NT2/D1 (cell line): ENCODE measurements at regions not wholly inside any gene's neighbourhood (a gene's known extent, or its start where the extent isn't known, plus 50 kb on each side); places are given as distances from the start of the nearest gene placed in this dataset.

ENCODE experiments used
- DNase-seq: peaks from one replicate; pipeline ENCODE4 v3.0.0-alpha.2; 2011; ENCODE audit warnings: low read depth, low spot score
- H3K27me3 ChIP-seq: 2 replicates; pipeline ENCODE4 v1.6.0; 2011; ENCODE audit warnings: mild to moderate bottlenecking; ENCODE audit not compliant: insufficient read length, insufficient read depth
- H3K36me3 ChIP-seq: 2 replicates; pipeline ENCODE4 v1.6.1; 2011; ENCODE audit warnings: mild to moderate bottlenecking, low read length, mixed read lengths; ENCODE audit not compliant: insufficient read depth, insufficient read length
- H3K4me1 ChIP-seq: 2 replicates; pipeline ENCODE4 v1.5.1; 2011; ENCODE audit not compliant: insufficient read depth, insufficient read length
- H3K4me3 ChIP-seq: 2 replicates; pipeline ENCODE4 v1.5.1; 2011; ENCODE audit warnings: low read depth; ENCODE audit not compliant: insufficient read length
- H3K9ac ChIP-seq: 2 replicates; pipeline ENCODE4 v1.6.0; 2011; ENCODE audit warnings: low read depth; ENCODE audit not compliant: insufficient read length
- H3K9me3 ChIP-seq: 2 replicates; pipeline ENCODE4 v1.5.1; 2011; ENCODE audit warnings: mild to moderate bottlenecking, low read length; ENCODE audit not compliant: insufficient read depth
- SUZ12 ChIP-seq: IDR thresholded peaks from 2 replicates; pipeline ENCODE4 v1.6.1; 2011; ENCODE audit not compliant: insufficient read length, insufficient read depth; ENCODE audit errors: extremely low read depth
- YY1 ChIP-seq: IDR thresholded peaks from 2 replicates; pipeline ENCODE4 v1.6.1; 2011; ENCODE audit not compliant: insufficient read length, insufficient read depth
- ZNF274 ChIP-seq: IDR thresholded peaks from 2 replicates; pipeline ENCODE4 v1.6.1; 2011; ENCODE audit warnings: mild to moderate bottlenecking, low read depth, low read length

DNA sequence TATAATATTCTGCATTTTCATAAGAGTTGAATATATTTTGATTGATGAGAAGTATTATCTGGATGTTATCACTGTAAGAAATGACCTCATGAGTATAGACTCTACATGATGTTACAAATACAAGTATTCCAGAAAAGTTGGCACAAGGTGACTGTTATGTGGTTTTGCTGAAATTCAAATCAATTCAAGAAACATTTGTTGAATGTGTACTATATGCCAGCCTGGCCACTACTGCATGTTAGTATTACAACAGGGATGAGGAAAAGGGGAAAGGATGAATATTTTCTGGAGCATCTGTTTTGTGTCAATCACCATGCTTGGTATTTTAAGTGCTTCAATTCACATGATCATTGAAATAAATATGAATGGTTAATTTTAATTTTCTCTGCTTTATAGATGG, 250.9 kb upstream of the PBX1 start:
- H3K4me3 ChIP-seq = no peak overlapping the region
- H3K9me3 ChIP-seq = no peaks in the 10 kb centered on the region

DNA sequence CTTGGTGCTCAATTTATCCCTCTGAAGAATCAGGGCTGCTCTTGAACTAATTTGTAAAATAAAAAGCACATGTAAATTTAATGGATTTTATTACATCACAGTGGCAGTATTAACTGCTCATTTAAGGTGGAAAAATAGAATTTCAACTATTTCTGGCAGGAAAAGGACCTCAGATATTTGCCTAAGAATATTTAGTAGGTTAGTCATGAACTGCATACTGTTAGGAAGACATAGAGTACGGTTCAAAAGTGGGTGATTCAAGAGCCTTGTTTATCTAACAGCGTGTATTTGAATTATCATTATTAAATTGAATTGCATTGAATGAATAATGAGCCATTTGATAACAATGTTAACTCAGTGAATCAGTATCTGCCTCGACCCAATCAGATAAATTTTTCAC, 248.8 kb upstream of the PBX1 start:
- H3K9ac ChIP-seq = no peak overlapping the region
- no peaks in the 10 kb centered on the region for H3K4me1 ChIP-seq
- H3K9me3 ChIP-seq = no peaks in the 10 kb centered on the region
- no peak for DNase-seq
- H3K27me3 ChIP-seq = no peaks in the 10 kb centered on the region
- TF ChIP-seq YY1 (no peak), SUZ12 (no peak), ZNF274 (no peak)
- no peak overlapping the region for H3K4me3 ChIP-seq
- H3K36me3 ChIP-seq = no peaks in the 10 kb centered on the region

More for the DNA sequence above, 250.9 kb upstream of the PBX1 start:
- DNase-seq = no peak
- TF ChIP-seq ZNF274 (no peak), YY1 (no peak), SUZ12 (no peak)
- Histone ChIP-seq H3K4me1 (no peaks in the 10 kb centered on the region), H3K9ac (no peak overlapping the region), H3K27me3 (no peaks in the 10 kb centered on the region), H3K36me3 (no peaks in the 10 kb centered on the region)

GRCh38 chr1:164311377-164311776, 247.6 kb upstream of the PBX1 start:
- no peak for DNase-seq
- TF ChIP-seq ZNF274 (no peak), SUZ12 (no peak), YY1 (no peak)
- Histone ChIP-seq H3K36me3 (no peaks in the 10 kb centered on the region), H3K27me3 (no peaks in the 10 kb centered on the region), H3K4me1 (no peaks in the 10 kb centered on the region), H3K4me3 (no peak overlapping the region), H3K9me3 (no peaks in the 10 kb centered on the region), H3K9ac (no peak overlapping the region)

DNA sequence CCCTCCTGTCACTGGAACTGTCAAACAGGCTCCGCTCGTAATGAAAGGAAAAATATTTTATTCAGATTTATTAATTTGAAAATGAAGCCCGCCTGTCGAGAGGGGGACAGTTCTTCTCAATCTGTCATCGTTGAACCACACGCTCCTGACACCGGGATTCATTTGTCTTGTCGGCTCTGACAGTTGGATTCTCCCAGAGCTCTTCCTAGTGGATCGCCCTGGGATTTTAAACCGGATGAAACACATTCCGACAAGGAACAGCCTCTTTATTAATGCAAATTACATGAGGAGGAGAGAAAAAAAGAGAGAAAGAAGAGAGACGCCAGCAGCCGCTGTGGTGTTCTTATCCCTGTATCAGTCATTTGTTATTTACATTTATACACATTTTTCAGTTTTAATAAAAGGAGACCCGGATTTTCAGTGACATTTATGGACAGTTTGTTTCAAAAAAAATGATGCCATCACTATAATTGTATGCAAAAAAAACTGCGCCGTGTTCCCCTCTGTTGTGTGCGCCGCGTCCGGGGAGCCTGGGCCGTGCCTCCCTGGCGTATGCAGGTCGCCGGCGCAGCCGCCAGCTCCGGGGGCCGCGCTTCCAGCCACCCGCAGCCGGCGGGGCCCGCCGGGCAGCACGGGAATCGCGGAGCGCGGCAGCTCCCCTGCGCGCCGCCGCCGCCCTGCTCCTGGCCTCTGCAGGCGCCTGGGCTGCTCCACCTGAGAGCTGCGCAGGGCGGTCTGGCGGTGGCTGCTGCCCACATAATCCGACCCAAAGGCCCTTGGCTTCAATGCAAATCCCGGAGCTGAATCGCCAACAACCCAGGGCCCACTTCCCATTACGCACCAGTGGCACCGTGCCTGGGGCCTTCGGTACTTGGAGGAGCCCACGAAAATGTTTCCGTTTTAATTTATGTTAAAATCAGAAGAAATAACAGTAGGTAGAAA, 237.9 kb upstream of the PBX1 start:
- peak overlapping the region; percentile 47 for H3K4me3 ChIP-seq
- no peaks in the 10 kb centered on the region for H3K4me1 ChIP-seq
- TF ChIP-seq ZNF274 = no peak
- no peaks in the 10 kb centered on the region for H3K9me3 ChIP-seq
- DNase-seq = peak; percentile 39
- H3K36me3 ChIP-seq = no peaks in the 10 kb centered on the region
- H3K27me3 ChIP-seq = peaks cover 31% of the 10 kb centered on the region
- H3K9ac ChIP-seq = peak overlapping the region; percentile 71

DNA sequence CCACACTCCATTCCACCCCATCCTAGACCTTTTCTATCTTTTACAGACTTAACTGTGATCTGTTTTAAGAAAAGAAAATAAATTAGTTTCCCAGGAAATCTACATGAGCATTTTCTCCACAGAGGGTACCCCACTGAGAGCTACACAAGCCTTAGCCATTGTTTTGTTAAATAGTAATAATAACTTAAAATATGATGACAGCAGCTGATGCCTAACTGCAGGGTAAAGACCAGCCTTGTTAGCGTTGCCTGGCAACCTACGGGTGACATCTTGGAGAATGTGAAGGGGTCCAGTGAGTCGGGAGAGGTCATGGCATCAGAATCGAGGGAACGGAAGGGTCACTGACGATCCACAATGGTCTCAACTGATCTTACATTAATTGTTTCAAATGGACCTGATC, 233.2 kb upstream of the PBX1 start:
- Histone ChIP-seq H3K9me3 (no peaks in the 10 kb centered on the region), H3K4me3 (no peak overlapping the region), H3K9ac (no peak overlapping the region), H3K4me1 (no peaks in the 10 kb centered on the region), H3K36me3 (no peaks in the 10 kb centered on the region), H3K27me3 (peaks cover 16% of the 10 kb centered on the region)
- no peak for DNase-seq
- TF ChIP-seq SUZ12 = no peak
- no peak for TF ChIP-seq ZNF274
- no peak for TF ChIP-seq YY1

GRCh38 chr1:164333387-164333786, 225.6 kb upstream of the PBX1 start:
- no peaks in the 10 kb centered on the region for H3K4me1 ChIP-seq
- H3K36me3 ChIP-seq = no peaks in the 10 kb centered on the region
- H3K9ac ChIP-seq = no peak overlapping the region
- no peak for DNase-seq
- TF ChIP-seq ZNF274 (no peak), YY1 (no peak), SUZ12 (no peak)
- H3K4me3 ChIP-seq = no peak overlapping the region
- no peaks in the 10 kb centered on the region for H3K27me3 ChIP-seq
- no peaks in the 10 kb centered on the region for H3K9me3 ChIP-seq

DNA sequence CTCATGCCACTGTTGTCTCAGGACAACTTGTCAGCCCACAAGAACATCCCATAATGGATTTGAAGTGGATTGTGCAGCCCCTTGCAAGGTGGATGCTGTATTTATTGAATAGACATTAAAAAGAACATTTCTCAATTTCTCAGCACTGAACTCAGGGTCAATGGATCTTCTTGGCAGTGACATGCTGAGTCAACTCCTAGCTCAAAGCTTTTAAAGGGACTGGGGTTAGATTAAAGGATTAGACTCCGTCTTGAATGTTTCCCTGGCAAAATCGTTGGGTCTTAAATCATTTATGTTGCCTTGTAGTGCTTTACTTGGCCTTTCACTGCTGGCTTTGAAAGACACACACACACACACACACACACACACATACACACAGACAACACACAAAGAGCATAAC, 221.6 kb upstream of the PBX1 start:
- Histone ChIP-seq H3K27me3 (no peaks in the 10 kb centered on the region), H3K4me3 (no peak overlapping the region), H3K9me3 (peaks cover 11% of the 10 kb centered on the region; the same call in 1 of the 2 replicates), H3K4me1 (no peaks in the 10 kb centered on the region), H3K9ac (no peak overlapping the region), H3K36me3 (no peaks in the 10 kb centered on the region)
- no peak for DNase-seq
- TF ChIP-seq ZNF274 (no peak), YY1 (no peak), SUZ12 (no peak)
